ENCODE measurements at regions not wholly inside any gene's neighbourhood (a gene's known extent, or its start where the extent isn't known, plus 50 kb on each side); places are given as distances from the start of the nearest gene placed in this dataset.
"Not testable (repeated sequence)": the region's sequence is repeated elsewhere in the genome, so short reads cannot be mapped to it uniquely, and the experiment has no call there.

GRCh38 chr1:30171537-30172298, 551.7 kb downstream of the MATN1 start:
- H3K27ac Mint-ChIP-seq = no peak overlapping the region
- H3K36me3 Mint-ChIP-seq = peaks cover 0 to 4% (median 0%) of the 10 kb centered on the region in 3 donors

GRCh38 chr1:30169269-30169668, 554.1 kb downstream of the MATN1 start:
- no peak for DNase-seq
- Mint-ChIP-seq H3K4me1 (no peaks in the 10 kb centered on the region), H3K36me3 (peaks cover 0 to 4% (median 0%) of the 10 kb centered on the region in 3 donors), H3K27ac (no peak overlapping the region), H3K9me3 (no peaks in the 10 kb centered on the region), H3K4me3 (no peak overlapping the region), H3K27me3 (ENCODE audit: low read depth in 3 of 3) (peaks cover 4 to 7% (median 6%) of the 10 kb centered on the region in 3 donors)

More at GRCh38 chr1:30171537-30172298, 551.7 kb downstream of the MATN1 start:
- no peak overlapping the region for H3K4me3 Mint-ChIP-seq
- DNase-seq = no peak
- H3K4me1 Mint-ChIP-seq = no peaks in the 10 kb centered on the region
- no peaks in the 10 kb centered on the region for H3K9me3 Mint-ChIP-seq
- H3K27me3 Mint-ChIP-seq (ENCODE audit: low read depth in 3 of 3) = peaks cover 2 to 5% (median 4%) of the 10 kb centered on the region in 3 donors

GRCh38 chr1:30166174-30166573, 557.2 kb downstream of the MATN1 start:
- peaks cover 0 to 4% (median 0%) of the 10 kb centered on the region in 3 donors for H3K36me3 Mint-ChIP-seq
- DNase-seq = no peak
- peaks cover 4 to 11% (median 10%) of the 10 kb centered on the region in 3 donors for H3K27me3 Mint-ChIP-seq (ENCODE audit: low read depth in 3 of 3)

GRCh38 chr1:30165116-30165515, 558.3 kb downstream of the MATN1 start:
- no peak for DNase-seq
- Mint-ChIP-seq H3K9me3 (no peaks in the 10 kb centered on the region), H3K4me1 (no peaks in the 10 kb centered on the region)

More at GRCh38 chr1:30166174-30166573, 557.2 kb downstream of the MATN1 start:
- Mint-ChIP-seq H3K4me3 (no peak overlapping the region), H3K4me1 (no peaks in the 10 kb centered on the region), H3K9me3 (no peaks in the 10 kb centered on the region), H3K27ac (no peak overlapping the region)

GRCh38 chr1:30164693-30165092, 558.7 kb downstream of the MATN1 start:
- no peak overlapping the region for H3K4me3 Mint-ChIP-seq
- H3K27me3 Mint-ChIP-seq (ENCODE audit: low read depth in 3 of 3) = peaks cover 2 to 11% (median 10%) of the 10 kb centered on the region in 3 donors
- no peak overlapping the region for H3K27ac Mint-ChIP-seq
- no peak for DNase-seq
- H3K9me3 Mint-ChIP-seq = no peaks in the 10 kb centered on the region
- peaks cover 0 to 4% (median 0%) of the 10 kb centered on the region in 3 donors for H3K36me3 Mint-ChIP-seq
- H3K4me1 Mint-ChIP-seq = no peaks in the 10 kb centered on the region

More at GRCh38 chr1:30165116-30165515, 558.3 kb downstream of the MATN1 start:
- H3K27me3 Mint-ChIP-seq (ENCODE audit: low read depth in 3 of 3) = peaks cover 2 to 11% (median 10%) of the 10 kb centered on the region in 3 donors
- peaks cover 0 to 4% (median 0%) of the 10 kb centered on the region in 3 donors for H3K36me3 Mint-ChIP-seq
- H3K4me3 Mint-ChIP-seq = no peak overlapping the region
- H3K27ac Mint-ChIP-seq = no peak overlapping the region

- H3K27me3 Mint-ChIP-seq (ENCODE audit: low read depth in 3 of 3) = peaks cover 10 to 11% (median 10%) of the 10 kb centered on the region in 3 donors
- no peak overlapping the region for H3K27ac Mint-ChIP-seq
- no peaks in the 10 kb centered on the region for H3K4me1 Mint-ChIP-seq
- no peak overlapping the region for H3K4me3 Mint-ChIP-seq
- H3K36me3 Mint-ChIP-seq = no peaks in the 10 kb centered on the region
- H3K9me3 Mint-ChIP-seq = no peaks in the 10 kb centered on the region
- no peak for DNase-seq
Observed at GRCh38 chr1:30162565-30162964, 560.8 kb downstream of the MATN1 start.

- H3K4me3 Mint-ChIP-seq = no peak overlapping the region
- H3K27ac Mint-ChIP-seq = no peak overlapping the region
- H3K36me3 Mint-ChIP-seq = no peaks in the 10 kb centered on the region
- peaks cover 8 to 11% (median 10%) of the 10 kb centered on the region in 3 donors for H3K27me3 Mint-ChIP-seq (ENCODE audit: low read depth in 3 of 3)
- no peaks in the 10 kb centered on the region for H3K9me3 Mint-ChIP-seq
- H3K4me1 Mint-ChIP-seq = no peaks in the 10 kb centered on the region
- no peak for DNase-seq
Observed at GRCh38 chr1:30161953-30162352, 561.4 kb downstream of the MATN1 start.

- Mint-ChIP-seq H3K27ac (peak overlapping the region in 1 of 6 donors; percentile 17), H3K27me3 (ENCODE audit: low read depth in 3 of 3) (peaks cover 8 to 10% (median 10%) of the 10 kb centered on the region in 3 donors)
Observed at GRCh38 chr1:30160999-30161689, 562.2 kb downstream of the MATN1 start.

GRCh38 chr1:30159015-30159414, 564.4 kb downstream of the MATN1 start:
- Mint-ChIP-seq H3K27me3 (ENCODE audit: low read depth in 3 of 3) (peaks cover 6 to 10% (median 8%) of the 10 kb centered on the region in 3 donors), H3K27ac (peak overlapping the region in 1 of 6 donors; percentile 37), H3K4me1 (no peaks in the 10 kb centered on the region), H3K4me3 (no peak overlapping the region), H3K9me3 (peaks cover 0 to 2% (median 0%) of the 10 kb centered on the region in 6 donors), H3K36me3 (peaks cover 0 to 3% (median 0%) of the 10 kb centered on the region in 3 donors)
- no peak for DNase-seq

More at GRCh38 chr1:30160999-30161689, 562.2 kb downstream of the MATN1 start:
- H3K4me1 Mint-ChIP-seq = no peaks in the 10 kb centered on the region
- H3K36me3 Mint-ChIP-seq = no peaks in the 10 kb centered on the region
- no peak for DNase-seq
- no peak overlapping the region for H3K4me3 Mint-ChIP-seq
- H3K9me3 Mint-ChIP-seq = peaks cover 0 to 2% (median 0%) of the 10 kb centered on the region in 6 donors

- not testable (repeated sequence) for H3K9me3 Mint-ChIP-seq, H3K36me3 Mint-ChIP-seq, H3K4me1 Mint-ChIP-seq, DNase-seq, H3K4me3 Mint-ChIP-seq
- peak overlapping the region in 1 of 6 donors; percentile 30 for H3K27ac Mint-ChIP-seq
- peaks cover 5 to 10% (median 7%) of the 10 kb centered on the region in 3 donors for H3K27me3 Mint-ChIP-seq (ENCODE audit: low read depth in 3 of 3)
Observed at GRCh38 chr1:30155698-30156097, 567.7 kb downstream of the MATN1 start.

GRCh38 chr1:30155253-30155652, 568.1 kb downstream of the MATN1 start:
- H3K4me1 Mint-ChIP-seq, H3K27ac Mint-ChIP-seq, DNase-seq, H3K4me3 Mint-ChIP-seq, H3K36me3 Mint-ChIP-seq, H3K9me3 Mint-ChIP-seq: not testable (repeated sequence)
- peaks cover 5 to 10% (median 7%) of the 10 kb centered on the region in 3 donors for H3K27me3 Mint-ChIP-seq (ENCODE audit: low read depth in 3 of 3)

GRCh38 chr1:30153743-30154449, 569.5 kb downstream of the MATN1 start:
- Mint-ChIP-seq H3K9me3 (peaks cover 0 to 8% (median 0%) of the 10 kb centered on the region in 6 donors), H3K4me1 (no peaks in the 10 kb centered on the region), H3K36me3 (peaks cover 0 to 3% (median 0%) of the 10 kb centered on the region in 3 donors), H3K4me3 (no peak overlapping the region), H3K27ac (no peak overlapping the region), H3K27me3 (ENCODE audit: low read depth in 3 of 3) (peaks cover 5 to 8% (median 7%) of the 10 kb centered on the region in 3 donors)
- no peak for DNase-seq

- peaks cover 0 to 3% (median 0%) of the 10 kb centered on the region in 3 donors for H3K36me3 Mint-ChIP-seq
- H3K9me3 Mint-ChIP-seq = peaks cover 0 to 8% (median 0%) of the 10 kb centered on the region in 6 donors
- no peak overlapping the region for H3K4me3 Mint-ChIP-seq
- H3K27me3 Mint-ChIP-seq (ENCODE audit: low read depth in 3 of 3) = peaks cover 2 to 13% (median 4%) of the 10 kb centered on the region in 3 donors
- H3K27ac Mint-ChIP-seq = no peak overlapping the region
- H3K4me1 Mint-ChIP-seq = no peaks in the 10 kb centered on the region
- no peak for DNase-seq
Observed at GRCh38 chr1:30151826-30152225, 571.6 kb downstream of the MATN1 start.

Data from immature natural killer cell (primary cell).